GM18873 (cell line): ENCODE measurements at regions not wholly inside any gene's neighbourhood (a gene's known extent, or its start where the extent isn't known, plus 50 kb on each side); places are given as distances from the start of the nearest gene placed in this dataset.

Experiments
- ATAC-seq: cut with Tn5 transposase; IDR thresholded peaks from one replicate; pipeline ENCODE4 v1.9.1; 2021; ENCODE audit warnings: mild to moderate bottlenecking, moderate library complexity, moderate number of reproducible peaks; ENCODE audit not compliant: unreplicated experiment, low FRiP score

DNA sequence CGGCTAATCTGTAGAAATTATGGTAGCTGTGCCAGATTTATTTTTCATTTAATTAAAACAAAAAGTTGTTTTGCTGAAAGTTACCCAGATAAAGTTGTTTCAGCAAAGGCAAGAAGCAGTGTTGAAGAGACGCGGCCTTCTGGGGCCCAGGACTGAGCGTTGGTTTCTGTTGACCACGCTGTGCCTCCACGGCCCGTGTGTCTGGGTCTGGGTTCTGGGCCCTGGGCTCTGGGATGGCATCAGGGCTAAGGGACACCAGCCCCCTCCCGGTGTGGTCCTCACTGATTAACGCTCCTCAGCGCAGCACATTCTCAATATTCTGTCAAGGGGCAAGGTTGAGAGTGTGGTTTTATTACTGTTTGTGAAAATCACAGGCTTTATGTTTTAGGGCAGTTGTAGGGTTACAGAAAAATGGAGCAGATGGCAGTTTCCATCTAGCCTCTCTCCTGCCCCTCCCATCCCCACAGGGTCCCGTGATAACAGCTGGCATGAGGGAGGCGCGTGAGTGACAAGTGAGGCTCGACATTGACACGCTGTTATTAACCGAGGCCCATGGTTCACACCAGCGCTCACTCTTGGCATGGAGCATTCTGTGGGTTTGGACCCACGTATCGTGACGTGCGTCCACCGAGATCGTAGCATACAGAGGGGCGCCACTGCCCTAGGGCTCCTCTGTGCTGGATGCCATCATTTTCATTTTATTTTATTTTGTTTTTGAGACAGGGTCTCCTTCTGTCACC, 1231.4 kb downstream of the BRD1 start:
- ATAC-seq, result no peak

DNA sequence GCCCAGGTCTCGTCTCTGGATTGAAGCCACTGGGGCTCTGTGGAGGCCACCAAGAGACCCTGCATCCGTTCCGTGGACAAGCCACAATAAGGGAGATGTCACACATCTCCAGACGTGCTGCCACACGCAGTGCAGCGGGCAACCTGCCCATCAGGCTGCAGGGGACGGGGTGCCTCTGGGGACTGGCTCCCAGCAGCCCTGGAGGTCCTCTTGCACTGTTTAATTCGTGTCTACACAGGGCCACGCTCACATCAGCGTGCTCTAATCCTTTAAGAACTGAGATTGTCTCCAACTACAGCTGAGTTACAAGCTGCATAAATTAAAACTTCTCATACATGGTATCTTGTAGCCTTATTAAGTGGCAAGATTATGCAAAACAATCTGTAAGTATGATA, 1232.2 kb downstream of the BRD1 start:
- no peak for ATAC-seq

DNA sequence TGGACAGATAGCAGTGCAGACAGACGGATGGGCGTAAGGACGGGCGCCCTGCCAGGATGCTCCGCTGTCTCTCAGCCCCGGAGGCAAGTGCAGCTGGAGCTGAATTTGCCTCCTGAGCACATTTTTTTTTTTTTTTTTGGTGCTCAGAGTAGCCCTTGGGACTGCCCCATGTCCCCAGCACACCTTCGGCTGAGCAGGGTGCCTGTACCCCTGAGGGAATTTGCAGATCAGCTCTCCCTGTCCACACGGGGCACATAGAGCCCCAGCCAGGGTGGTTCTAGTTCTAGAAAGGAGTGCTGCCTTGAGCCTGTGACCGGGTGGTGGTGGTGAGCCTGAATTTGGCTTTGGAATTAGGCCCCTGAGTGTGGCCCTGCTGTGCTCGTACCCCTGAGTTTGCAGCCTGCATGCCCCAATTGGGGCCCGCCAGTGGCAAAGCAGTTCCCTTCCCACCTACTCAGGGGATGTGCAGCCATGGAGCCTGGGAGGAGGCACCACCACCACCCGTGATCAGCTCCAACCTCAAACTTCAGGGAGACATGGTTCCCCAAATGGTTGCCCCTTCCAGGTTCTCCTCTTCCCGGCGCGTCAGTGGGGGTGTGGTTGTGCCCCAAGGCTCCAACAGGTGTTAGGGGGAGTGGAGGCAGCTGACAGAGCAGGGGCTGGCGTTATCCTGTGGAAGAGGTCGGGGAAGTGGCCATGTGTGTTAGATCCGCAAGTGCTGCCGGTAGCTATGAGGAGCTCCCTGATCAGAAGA, 1232.7 kb downstream of the BRD1 start:
- no peak for ATAC-seq

DNA sequence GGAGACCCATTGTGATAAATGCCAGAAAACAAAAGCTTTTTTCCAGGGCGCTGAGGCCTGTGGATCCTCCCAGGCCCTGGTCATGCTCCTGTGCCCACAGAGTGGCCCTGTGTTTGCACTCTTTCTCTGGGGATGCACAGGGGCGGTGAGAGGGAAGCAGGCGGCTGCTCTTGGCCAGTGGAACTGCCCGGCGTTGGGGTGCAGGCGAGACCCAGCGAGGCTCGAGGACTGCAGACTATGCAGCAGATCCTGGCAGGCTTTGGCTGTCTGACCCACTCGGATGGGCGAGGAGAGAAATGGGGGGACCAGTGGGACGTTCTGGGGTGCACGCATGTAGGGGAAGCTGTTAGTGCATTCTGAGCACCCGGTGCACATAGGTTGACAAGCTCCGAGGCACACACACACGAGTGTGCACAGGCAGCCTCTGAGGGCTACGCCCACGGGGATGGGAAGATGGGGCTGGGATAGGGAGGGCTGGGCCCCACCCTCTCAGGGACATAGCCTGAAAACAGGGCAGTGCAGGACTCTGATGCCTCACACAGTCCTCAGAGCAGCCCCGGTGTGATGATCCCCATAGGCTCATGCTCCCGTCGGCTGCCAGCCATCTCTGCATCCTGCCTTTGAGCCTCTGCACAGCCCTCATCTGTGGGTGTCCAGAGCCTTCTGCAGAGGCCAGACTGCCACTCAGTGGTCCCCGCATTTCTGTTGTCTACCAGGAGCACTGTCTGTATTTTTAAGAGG, 1233.5 kb downstream of the BRD1 start:
- ATAC-seq, result no peak

DNA sequence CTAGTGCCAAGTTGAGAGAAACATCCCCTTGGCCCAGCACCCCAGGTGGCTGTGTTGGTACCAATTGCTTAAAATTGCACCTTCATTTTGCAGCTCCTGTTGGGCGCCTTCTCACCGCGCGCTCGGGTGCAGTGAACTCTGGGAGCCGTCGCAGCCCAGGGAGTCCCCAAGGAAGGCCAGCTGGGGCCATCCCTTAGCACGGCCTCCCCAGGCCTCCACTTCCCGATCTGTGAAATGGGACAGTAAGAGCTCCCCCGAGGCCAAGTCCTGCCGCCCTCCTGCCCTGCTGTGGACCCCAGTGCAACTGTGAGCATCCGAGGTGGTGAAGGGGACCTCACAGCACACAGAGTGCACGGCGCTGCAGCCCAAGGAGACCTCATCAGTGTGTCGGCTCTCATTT, 1234.1 kb downstream of the BRD1 start:
- ATAC-seq, result no peak

DNA sequence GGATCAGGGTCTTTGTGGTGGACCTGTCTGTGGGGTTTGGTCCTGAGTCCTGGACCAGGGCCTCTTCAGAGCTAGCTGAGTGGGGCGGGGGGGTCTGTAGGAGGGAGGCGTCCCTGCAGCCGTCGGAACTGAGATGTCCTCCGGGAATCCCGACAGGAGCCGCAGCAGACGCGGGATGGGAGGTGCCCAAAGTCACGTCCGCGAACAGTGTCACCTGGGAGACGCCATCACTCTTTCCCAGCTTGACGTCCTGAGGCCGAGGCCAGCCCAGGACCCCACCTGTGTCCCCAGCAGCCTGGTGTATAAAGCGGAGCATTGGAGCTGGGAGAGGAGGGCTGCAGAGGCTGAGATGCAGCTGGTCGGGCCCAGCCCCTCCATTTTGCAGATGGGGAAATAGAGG, 1234.7 kb downstream of the BRD1 start:
- no peak for ATAC-seq

DNA sequence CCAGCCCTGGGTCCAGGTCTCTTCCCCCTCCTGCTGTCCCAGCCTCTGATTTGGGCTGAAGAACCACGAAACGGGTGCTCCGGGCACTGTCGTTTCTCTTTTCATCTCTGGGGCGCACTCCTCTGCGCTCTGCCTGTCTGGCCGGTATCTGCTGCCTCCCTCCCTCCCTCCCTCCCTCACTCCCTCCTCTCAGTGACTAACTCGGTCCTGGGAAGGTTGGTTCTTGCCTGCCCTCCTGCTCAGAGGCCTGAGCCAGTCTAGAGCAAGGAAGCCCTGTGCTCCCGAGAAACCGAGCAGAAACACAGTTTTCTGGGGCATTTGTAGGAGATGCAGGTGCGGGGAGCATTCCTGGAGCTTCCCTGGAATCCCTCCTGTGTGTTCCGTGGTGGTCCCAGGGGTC, 1235.2 kb downstream of the BRD1 start:
- no peak for ATAC-seq

DNA sequence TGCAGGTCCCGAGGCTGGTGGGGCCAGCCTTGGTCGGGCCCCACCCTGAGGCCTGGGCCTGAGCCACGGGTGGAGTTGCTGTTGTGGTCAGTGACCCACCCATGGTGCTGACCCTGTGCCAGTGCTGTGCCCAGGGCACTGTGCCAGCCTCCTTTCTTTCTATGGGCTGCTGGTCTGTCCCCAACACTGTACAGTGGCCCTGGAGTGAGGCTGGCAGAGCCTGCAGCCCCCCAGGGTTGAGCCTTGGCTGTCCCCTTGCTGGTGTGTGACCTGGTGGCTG, 1235.7 kb downstream of the BRD1 start:
- ATAC-seq, result no peak

DNA sequence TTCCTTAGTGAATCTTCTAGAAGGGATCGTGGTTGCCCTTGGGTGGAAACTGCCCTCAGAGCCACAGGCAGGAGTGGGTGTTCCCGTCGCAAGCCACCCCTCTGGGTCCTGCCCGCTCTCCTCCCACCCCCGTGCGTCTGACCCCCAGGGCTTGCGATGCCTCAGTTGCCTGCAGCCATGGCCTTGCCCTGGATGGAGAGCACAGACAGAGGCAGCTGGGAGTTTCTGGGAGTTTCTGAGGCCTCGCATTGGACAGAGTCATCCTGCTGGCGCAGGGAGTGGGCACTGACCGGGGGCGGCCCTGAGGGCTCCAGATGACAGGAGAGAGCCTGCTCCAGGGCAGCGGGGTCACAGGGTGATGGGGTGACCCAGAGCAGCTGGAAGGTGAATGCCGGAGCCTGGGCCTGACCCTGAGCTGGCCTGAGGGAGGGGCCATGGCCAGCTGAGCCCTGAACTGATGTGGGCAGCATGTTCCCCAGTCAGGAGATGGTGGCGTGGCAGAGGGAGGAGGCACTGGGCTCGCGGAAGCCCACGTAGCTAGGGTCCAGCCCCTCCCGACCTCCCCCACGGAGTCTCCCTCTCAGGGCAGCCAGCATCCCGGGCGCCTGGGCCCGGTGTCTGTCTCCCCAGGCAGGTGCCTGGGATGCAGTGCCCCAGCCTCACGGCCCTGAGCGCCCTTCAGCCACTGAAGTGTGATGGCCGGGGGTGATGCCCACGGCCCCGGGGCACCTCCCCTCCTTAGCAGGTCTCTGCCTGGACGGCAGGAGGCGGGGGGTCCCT, 1236.2 kb downstream of the BRD1 start:
- no peak for ATAC-seq

DNA sequence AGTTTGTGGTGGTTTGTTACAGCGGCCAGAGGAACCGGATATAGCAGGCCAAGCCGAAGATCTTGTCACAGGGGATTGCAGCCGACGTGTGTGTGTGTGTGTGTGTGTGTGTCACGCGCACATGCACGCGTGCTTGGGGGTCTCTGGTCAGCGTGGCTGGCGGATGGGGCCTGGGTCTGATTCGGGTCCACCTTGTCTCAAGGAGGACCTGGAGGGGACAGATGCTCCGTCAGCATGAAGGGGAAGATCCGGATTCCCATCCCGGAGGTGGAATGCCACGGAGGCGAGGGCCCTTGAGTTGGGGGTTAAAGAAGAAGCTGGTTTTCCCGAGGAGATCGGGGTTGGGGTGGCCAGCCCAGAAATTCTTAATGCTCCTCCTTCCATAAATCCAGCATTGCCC, 1237.8 kb downstream of the BRD1 start:
- no peak for ATAC-seq

DNA sequence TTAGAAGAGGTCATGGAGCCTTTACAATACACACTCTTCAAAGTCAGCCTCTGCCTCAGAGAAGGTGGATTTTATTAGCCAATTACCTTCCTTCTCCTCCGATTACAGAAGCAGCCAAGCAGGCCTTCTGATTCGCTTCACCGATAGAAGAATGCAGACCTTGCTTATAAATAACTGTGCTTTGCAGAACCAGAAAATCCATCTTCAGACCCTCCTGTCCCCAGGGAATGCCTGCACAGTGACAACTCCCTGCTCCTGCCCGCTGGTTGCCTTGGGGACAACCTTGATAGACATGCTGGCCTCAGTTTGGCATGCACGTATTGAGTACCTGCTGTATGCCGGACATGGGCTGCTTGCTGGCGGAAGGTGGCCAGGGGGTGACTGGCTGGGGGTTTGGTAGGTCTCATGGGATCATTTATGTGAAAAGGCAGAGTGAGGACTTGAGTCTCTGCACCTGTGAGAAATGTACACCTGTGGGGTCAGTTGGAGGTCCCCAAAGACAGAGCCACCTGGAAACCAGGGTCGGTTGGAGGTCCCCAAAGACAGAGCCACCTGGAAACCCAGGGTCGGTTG, 1238.7 kb downstream of the BRD1 start:
- no peak for ATAC-seq

DNA sequence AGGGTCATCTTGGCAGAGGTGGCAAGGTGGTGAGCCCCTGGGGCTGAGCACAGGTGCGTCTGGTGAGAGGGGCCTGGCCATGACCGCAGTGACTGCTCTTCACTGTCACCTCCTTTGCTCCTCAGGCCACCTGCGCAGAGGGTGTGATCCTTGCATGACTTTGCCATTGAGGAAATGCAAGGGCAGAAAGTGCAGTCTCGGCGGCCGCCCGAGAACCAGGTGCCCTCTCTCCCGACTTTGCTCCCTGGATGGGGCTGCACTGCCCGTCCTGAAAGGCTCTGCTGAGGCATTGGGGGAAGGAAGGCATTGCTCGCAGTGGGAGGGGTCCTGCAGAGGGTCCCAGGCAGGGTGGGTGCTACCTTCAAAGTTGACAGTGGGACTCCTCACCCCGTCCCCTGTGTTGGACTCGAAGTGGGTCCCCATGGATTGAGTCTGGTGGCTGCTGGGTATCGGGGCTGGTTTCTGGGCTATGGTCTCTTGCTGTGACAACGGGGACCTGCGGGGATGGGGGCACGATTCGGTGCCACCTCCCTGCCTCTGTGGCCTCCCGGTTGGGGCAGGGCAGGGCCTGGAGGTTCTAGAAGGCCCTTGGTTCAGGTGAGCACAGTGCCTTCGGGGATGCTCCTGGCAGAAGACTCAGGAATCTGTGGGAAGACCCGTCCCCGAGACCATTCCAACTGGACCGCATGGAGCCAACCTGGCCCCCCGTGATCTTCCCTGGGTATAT, 1239.4 kb downstream of the BRD1 start:
- ATAC-seq, result no peak

DNA sequence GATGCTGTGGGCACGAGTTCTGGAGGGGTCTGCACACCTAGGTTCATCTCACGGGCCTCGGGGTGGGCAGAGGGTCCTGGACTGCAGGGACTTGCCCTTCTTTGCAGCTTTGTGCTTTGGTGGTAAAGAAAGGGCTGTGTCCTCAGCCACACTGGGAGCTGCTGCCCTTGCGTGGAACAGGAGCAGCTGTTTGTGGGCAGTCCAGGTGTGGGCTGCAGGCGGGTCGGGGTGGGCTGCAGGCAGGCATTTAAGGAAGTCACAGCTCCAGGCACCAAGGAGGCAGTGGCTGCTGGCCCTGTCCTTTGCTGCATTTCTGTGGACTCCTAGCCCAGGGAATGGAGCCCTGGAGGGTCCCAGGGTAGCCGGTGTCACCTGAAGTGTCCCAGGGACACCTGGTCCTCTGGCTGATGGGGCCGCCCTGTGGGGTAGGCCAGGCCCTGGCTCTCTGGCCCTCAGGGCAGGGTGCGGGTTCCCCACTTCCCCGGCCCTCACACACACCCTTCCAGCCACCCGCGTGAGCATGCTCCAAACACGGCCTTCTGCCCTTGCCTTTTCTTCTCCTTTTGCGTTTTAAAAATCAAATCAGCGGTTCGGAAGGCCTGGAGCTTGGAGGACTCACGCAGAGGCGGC, 1240.3 kb downstream of the BRD1 start:
- no peak for ATAC-seq

DNA sequence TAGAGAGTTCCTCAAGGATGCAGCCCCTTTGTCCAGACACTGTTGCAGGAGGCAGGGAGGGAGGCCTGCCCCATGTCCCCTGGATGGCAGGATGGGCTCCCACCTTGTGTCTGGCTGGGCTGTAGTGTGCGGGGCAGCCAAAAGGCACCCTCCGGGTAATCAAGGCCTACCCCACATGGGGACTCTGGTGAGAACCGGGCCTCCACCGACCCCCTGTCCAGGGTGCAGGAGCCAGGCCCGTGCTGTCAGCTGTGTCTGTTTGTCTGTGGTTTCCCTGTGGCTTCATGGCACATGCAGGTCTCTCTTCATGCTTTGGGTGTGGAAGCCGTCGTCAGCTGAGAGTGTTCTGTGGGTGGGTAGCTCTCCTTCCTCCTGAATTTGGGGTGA, 1240.9 kb downstream of the BRD1 start:
- ATAC-seq, result no peak

DNA sequence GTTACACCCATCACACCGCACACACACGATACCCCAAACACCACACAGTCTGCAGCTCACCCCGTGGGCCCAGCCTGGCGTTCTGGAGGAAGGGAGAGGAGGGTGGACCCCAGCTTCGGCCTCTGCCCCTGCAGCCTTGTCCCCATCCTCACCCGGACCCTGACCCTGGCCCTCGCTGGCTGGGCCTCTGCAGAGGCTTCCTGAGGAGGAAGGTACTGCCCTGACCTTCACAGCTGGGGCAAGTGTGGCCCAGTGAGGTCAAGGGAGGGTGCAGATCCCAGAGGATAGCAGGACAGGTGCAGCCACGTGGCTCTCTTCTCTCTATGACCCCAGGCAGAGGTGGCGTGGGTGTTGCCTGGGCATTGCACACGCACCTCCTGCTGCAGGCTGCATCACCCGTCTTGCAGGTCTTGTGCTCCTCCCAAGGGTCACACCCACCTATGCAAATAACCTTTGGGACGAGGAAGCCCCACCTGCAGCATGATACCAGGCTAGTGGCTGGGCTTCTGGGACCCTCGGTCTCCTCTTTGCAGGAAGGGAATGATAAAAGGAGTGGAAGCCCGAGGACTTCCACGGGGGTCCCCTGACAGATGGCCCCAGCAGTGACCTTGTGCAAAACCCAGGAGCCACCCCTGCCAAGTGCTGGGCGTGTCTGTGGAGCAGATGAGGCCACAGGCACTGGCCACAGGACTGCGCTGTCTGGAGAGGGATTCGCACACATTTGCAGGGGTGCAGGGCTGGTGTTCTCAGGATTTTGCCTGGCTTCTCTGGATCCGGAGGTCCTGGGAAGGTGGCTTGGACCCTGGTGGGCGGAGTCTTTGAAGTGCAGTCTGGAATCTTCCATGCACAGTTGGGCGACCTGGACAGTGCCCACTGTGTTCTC, 1241.5 kb downstream of the BRD1 start:
- no peak for ATAC-seq

DNA sequence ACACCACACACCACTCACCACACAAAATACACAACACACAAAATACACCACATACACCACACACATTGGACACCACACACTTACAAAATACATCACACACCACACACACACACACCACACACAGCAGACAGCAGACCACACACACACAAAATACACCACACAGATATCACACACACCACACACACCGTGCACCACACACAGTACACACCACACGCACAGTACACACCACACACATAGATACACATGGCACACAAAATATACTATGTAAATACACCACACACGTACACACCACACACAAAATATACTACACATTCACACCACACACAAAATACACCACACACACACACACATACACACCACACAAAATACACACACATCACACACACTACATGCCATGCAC, 1243.5 kb downstream of the BRD1 start:
- no peak for ATAC-seq

DNA sequence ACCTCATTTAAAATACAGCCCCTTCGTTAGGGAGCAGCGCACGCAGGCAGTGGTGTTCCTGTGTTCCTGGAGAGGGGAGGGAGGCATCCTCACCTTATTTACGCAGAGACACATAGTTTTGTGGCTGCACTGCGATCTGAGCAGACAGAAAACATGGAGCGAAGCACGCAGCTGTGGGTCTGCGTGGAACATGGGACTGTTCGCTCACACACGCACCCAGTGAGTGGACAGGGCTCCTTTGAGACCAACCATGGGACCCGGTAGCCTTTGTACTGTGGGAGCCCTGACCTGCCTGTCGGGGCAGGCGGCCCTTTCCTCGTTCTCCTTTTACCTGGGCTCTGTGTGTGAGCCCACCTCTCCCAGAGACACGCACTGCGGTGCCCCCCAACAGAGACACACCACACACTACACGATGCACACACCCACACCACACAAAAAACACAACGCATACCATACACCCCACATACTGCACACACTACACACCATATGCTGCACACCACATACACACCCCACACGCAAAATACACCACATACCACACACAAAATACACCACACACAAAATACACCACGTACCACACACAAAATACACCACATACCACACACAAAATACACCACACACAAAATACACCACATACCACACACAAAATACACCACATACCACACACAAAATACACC, 1245.7 kb downstream of the BRD1 start:
- ATAC-seq, result no peak

DNA sequence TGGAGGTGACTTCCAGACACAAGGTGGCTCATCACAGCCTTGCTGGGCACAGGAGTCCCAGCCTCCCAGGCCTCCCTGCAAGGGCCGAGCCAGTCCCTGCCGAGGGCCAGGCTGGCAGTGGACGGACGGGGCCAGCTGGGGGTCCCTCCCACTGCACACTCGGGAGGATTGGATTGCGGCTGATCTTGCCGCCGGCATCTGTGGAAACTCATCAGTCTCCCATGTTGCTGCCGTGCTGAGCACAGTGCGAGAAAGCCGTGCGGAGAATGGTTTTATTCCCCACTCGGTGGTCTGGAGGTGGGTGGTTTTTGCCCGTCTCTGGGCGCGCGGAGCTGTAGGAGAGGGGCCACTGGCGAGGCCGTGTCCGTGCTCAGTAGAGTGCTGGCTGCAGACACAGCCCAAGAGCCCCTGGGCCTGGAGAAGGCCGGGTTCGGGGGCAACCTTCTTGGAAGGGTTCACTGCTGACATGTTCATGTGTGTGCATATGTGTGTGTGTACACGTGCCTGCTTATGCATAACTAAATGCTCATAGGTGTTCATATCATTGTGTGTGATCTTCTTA, 1246.4 kb downstream of the BRD1 start:
- ATAC-seq, result no peak
